KG1 (cell line): ENCODE measurements at regions not wholly inside any gene's neighbourhood (a gene's known extent, or its start where the extent isn't known, plus 50 kb on each side); places are given as distances from the start of the nearest gene placed in this dataset.

Experiments used
- DNase-seq: peaks from one replicate; lab custom pipeline; 2025; lab: John Stamatoyannopoulos, UW

DNA sequence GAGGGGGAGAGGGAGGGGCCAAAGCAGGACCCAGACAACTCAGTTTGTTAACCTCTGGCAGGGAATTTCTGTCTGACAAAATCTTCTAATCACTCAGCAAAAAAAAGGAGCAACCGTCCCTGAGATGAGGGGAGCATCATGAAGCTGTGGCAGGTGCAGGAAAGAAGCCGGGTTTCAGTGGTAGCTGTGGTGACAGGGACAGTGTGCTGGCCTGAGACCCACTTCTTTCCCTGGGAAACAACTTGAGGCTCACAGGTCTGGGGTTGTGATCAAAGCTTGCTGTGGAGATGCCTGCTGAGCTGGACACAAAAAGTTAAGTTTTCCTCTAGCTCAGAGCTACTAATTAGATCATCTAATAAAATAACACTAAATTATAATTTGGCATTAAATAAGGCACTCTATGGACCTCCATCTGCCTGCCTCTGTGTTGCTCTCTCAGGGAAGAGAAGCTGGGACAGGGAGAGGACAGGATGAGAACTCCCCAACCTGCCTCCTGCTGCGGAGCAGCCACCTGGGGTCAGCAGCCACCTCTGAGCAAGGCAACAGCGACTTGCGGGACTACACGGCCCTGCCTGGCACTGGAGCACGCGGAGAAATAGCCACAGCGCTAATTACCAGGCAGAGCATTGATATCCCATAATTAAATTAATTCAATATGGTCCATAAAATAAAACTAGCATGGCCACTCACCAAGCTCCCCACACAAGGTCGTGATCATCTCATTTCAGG lies 104.6 kb upstream of the TEX51 start:
- no peak for DNase-seq

DNA sequence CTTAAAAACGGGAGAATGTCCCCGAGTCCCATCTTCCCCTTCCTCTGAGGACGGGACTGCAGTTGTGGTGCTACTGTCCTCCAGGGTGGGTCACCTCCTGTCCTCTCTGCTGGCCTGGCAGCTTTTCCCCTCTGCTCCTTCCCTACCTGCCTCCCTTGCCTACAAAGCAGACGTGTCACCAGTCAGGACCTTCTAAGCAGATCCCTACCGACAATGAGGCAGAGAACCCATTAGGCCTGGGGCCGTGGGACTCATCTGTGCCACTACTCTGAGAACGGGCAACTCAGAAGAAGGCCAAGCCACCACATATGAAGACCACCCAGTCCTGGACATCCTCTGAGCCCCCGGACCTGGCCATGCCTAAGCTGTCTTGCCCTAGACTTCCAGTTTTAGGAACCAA lies 103.0 kb upstream of the TEX51 start:
- no peak for DNase-seq

DNA sequence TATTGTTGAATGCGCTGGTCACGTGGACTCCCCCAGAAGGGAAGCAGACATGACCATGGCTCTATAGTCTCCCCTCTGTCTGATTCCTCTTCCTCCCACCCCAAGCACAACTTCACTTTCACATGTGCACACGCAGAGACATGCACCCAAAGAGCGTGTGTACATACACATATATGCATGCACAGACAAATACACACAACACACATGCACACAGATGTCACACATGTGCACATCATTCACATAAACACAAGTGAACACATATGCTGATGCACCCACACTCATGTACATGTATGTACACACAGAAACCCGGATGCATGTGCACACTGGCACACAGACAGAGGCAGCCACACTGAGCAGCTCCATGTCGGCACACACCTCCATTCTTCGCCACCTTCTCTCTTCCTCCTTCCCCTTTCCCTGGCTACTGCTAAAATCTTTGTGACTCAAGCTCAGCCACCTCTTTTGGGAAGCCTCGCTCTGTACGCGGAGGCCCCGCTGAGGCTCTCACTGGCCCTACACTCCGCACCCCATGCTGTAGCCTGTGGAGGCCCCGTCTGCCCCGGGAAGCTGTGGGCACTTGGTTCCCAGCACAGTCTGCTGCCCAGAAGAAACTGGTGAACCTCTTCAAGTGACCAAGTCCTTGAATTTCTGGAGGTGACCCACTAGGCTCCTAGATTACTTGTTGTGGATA lies 101.6 kb upstream of the TEX51 start:
- no peak for DNase-seq

DNA sequence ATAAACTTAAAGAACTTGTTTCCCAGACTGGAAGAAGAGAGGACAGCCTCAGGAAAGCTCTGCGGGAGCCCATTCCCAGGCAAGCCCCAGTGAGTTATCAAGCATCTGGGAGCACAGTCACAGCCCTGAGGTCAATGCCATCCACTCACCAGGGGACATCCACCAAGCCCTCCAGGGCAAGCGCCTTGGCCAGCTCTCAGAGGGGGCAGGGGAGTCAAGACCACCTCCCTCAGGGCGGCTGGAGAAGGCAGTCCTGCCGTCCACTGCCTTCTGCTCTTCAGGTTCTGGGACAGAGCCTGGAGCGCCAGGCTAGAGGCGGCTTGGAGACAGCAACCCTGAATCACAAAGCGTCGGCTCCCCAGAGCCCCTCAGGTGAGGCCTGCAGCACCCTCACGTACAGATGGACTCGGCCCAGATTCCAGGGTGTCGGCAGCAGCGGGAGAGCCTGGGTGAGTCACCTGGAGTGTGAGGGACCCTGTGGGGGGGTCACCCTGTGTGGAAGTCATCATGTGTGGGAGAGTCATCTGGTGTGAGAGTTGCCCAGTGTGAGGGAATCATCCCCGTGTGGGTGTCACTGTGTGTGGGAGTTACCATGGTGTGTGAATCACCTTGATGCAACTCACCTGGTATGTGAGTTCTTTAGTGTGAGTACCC lies 100.9 kb upstream of the TEX51 start:
- no peak for DNase-seq

DNA sequence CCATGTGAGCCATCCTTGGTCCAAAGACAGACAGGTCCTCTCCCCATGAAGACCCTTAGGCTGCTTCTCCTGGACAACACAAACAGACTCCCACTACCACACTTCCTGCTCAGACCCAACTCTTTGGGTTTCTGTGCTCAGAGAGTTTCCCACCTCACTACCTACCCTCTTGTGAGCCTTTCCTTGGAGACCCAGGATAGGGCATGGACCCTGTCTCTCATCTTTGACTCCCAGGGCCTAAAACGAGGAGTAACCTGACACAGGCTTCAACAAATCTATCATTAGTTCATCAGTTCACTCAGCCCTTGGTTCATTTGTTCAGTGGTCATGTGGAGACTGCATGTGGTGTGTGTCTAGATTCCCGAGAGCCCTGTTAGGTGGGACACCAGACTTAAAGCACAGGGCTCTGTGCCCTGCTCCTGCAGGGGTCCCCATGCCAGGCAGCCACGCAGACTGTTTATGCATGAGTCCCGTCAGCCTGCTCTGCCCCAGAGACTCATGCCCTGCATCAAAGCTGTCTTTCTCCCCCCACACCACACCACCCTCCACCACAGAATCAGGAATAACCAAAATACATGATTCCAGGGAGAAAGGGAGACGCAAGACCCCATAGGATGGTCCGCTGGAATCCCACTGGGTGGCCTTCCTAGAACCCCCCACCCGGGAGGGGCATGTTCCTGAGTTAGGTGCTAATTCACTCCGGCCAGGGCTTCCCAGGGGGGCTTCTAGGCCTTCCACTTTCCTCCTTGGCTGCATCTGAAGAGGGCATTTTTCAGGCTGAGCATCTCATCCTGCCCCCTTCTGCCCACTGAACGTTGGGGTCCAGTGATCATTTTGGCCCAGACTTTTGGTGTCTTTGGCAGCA lies 100.2 kb upstream of the TEX51 start:
- no peak for DNase-seq

DNA sequence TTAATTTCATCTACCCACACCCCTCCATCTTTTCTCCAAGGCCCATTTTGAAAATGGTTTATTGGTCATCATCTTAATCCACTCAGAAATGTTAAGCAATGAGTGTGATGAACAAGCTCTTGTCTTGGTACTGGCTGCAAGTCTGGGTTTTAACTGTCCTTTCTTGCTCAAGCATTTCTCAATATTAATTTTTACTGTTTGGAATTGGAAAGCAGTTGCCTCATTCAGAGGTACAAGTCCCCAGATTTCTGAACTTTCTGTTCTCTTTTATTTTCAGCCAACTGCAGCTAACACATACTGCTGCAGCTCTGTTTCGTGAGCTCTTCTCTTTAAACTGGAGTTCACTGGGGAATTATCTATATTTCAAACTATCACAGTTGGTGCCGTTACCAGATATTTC lies 99.4 kb upstream of the TEX51 start:
- no peak for DNase-seq

DNA sequence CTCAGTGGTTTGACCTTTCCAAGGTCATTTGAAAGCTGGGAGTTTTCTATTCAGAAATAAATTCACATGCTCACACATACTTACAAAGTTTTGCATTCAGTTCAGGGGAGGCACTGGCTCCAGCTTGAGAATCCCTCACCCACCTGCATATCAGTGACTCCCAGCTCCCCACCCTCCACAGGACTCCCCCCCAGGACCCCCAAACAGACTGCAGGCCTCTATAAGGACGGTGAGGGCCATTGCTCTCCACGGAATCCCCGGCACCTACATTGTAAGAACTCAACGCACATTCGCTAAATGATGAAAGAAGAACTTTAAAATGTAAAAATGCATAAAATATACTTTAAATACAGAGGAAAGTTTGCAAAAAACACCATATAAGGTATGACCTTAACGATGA lies 97.2 kb upstream of the TEX51 start:
- DNase-seq = no peak

DNA sequence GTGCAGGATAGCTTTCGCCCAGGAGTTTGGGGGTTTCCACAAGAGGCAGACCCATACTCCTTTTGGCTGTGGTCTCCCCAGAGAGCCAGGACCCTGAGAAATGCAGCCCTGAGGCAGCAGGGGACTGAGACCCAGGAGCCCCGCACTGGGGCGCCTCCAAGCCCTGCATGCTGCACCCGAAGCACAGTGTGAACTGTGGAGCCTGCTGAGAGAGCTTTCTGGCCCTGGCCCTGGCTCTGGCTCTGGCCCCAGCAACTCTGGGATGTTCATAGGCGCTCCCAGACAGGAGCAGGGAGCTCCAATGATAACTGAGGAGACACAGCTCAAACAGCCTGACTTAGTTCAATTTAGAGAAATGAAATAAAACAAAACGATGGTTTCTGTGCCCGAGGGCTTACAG lies 96.4 kb upstream of the TEX51 start:
- no peak for DNase-seq

DNA sequence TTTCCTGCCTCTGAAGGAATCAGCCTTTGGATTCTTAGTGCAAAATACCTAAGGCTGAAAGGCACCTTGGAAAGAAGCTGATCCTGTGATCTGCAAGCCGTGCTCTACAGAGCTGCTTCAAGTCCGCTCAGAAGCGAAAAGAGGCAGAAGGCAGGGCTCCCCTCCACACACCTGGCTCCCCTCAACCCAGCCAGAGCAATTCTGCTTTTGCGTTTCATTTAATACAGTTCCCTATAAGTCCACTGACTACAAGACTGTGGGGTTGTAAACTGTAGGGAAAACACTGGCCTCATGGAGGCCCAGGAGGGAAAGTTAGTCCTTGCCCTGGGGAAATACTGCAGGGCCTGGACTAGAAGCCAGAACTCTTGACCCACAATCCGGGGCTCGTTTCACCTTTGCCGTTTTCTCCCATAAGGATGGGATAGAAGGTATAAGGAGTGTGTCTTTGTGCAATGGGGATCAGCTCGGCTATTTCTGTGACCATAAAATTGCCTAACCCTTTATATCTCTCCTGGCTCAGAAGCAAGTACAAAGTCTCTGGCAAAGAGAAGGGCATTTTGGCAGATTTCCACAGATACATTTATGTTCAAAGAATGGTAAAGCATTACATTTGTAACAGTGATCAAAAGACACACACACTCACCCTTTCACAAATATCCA lies 95.8 kb upstream of the TEX51 start:
- DNase-seq = no peak

DNA sequence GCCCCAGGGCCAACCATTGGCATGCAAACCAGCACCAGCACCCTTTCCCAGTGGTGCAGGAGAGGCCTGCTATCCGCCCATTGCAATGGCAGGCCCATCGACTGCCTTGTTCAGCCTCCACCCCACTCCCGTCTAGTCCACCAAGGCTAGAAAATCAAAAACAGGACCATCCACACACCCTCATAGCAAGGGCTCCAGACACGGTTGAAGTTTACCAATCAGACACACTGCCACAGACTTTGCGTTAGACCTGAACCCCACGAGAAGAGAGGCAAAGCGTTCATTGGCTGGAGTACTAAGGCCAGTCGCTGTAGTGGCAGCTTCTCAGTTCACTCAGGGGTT lies 95.3 kb upstream of the TEX51 start:
- DNase-seq = no peak

DNA sequence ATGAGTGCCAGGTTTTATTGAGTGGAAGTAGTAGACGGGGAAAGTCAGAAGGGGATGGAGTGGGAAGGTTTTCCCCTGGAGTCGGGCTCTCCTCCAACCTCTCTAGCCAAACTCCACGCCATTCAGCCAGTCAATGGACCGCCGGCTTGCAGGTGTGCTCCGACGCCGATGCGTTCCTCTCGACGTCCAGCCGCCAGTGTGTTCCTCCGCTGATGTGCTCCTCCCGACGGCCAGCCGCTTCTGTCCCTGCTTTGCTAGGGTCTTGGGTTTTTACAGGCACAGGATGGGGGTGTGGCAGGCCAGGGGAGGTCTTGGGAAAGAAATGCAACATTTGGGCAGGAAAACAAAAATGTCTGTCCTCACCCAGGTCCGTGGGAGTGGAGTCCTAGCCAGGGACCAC lies 94.3 kb upstream of the TEX51 start:
- DNase-seq = no peak

DNA sequence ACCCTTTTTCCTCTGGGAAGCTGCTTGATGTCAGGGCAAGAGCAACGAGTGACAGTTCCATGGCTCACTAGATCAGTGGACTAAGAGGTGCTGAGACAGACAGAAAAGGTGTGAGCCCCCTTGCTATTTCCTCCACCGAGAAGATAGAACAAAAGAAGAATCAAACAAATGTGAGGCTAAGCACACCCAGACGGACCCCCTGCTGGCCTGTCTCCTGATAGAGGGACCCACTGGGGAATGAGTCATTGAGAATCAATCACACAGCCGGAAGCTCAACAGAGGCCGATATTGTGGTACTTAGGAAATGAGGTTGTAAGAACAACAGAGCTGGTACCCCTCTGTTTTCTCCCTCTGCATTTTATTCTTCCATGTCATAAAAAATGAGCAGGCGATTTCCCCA lies 89.8 kb upstream of the TEX51 start:
- no peak for DNase-seq

DNA sequence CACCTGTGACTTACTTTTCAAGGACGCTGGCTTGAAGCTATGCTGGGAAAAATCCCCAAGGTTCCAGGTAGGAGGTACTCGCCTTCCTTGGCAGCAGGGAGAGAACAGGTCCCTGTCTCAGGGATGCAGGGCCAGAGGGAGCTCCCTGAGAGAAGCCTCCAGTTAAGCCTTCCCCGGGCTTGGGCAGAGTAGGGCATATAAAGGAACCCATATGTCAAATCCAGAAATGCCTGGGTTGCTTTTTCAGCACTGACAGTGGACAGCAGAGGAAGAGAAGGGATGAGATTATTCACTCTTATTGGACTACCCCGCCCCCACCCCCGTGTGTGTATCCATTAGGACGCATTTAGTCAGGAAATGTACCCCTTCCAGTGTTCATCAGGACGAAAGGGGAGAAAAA lies 89.3 kb upstream of the TEX51 start:
- no peak for DNase-seq

DNA sequence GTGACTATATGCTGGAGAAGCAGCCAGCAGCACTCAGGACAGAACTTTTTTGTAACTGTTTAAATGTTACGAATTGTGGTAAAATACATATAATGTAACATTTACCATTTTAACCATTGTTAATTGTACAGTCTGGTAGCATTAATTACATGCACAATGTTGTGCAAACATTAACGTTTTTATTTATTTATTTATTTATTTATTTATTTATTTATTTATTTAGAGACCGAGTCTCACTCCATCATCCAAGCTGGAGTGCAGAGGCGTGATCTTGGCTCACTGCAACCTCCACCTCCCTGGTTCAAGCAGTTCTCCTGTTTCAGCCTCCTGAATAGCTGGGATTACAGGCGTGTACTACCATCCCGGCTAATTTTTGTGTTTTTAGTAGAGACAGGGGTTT lies 88.7 kb upstream of the TEX51 start:
- no peak for DNase-seq

DNA sequence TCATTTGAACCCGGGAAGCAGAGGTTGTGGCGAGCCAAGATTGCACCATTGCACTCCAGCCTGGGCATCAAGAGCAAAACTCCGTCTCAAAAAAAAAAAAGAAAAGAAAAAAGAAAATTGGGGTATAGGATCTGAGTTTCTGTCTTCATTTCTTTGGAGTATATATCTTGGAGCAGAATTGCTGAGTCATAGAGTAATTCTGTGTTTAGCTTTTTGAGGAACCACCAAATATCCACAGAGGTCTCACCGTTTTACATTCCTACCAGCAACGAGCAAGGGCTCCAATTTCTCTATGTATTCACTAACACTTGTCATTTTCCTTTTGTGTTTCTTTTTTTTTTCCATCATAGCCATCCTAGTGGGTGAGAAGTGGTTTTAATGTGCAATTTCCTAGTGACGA lies 87.6 kb upstream of the TEX51 start:
- no peak for DNase-seq

DNA sequence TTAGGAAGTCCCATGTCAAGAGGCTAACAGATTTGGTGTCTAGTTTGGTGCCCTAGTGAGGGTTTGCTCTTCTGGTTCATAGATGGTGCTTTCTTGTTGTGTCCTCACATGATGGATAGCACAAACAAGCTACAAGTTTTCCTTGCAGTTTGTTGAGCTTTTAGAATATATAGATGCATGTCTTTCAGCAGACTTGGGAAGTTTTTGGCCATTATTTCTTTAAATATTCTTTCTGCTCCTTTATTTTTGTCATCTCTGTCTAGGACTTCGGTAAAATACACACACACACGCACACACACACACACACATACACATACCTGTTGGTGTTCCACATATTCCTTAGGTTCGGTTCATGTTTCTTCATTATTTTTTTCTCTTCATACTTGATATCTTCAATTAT lies 81.5 kb upstream of the TEX51 start:
- no peak for DNase-seq

DNA sequence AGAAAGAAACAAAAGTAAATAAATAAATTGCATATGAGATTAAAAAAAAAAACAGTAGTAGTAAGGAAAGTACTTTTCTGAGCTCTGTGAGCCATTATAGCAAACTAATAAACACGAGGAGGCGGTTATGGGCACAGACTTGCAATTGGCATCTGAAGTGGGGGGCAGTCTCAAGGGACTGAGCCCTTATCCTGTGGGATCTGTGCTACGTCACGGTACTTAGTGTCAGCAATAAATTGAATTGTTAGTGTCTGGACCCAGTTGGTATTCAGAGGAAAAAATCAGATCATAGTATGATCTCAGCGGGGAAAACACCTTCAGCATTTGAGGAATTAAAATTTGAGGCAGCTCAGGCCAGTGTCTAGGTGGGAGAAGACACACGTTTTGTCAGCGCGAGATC lies 76.6 kb upstream of the TEX51 start:
- DNase-seq = no peak

DNA sequence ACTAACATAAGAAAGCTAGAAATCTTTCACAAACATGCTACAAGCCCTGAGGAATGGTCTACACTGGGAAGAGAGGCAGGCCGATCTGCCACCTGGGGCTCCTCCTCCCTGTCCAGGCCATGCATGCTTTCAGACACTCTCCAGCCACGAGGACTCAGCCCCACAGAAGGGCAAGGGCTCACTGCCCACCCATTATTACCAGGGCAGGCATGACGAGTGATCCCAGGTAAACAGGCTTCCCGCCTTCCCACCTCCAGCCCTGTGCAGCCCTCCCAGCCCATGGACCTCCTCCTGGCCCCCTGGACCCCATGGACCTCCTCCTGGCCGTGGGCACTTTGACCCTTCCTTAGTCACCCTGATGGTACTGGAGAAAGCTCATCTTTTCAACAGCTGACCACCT lies 75.8 kb upstream of the TEX51 start:
- DNase-seq = no peak

DNA sequence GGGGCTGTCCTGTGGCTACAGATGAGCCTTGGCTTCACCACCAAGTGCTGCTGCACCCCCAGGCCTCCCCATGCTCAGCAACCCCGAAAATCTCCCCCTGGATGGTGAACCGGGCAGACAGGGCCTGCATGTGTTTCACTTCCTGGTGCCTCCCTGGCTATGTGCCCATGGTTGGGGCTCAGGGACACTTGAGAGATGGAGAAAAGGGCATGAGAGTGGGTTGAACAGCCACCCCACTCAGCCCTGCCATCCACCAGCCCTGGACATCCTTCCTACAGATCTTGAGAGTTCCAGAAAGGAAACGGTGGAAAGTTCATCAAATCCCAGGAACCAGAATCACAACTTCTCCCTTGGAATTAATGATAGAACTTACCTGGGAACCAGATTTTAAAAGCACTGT lies 74.7 kb upstream of the TEX51 start:
- DNase-seq = no peak

DNA sequence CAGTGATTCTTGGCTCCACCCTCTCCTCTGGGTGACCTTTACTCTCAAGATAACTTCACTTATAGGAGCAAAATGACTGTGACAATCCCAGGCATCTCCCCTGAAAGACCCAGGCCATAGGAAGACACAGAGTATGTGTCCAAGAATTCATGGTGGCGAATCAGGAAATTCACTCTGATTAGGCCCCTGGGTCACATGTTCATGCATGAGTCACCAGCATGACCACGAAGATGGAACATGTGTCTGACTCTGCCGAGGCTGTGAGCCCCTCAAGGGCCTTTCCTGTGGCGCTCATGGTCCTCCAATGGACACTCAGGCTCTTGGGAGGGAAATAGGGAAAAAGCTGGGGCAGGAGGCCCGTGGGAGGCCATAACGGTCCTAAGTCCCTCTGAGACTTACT lies 74.0 kb upstream of the TEX51 start:
- DNase-seq = no peak

DNA sequence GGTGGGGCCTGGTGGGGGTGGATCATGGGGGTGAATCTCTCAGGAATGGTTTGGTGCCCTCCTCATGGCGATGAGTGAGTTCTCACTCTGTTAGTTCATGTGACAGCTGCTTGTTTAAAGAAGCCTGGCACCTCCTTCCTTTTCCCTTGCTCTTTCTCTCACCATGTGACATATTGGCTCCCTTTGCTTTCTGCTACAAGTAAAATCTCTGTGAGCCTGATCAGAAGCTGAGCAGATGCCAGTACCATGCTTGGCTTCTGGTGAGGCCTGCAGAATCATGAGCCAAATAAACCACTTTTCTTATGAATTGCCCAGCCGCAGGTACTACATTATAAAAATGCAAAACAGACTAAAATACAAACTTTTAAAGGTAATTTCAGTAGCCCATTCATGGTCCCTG lies 73.4 kb upstream of the TEX51 start:
- DNase-seq = no peak

DNA sequence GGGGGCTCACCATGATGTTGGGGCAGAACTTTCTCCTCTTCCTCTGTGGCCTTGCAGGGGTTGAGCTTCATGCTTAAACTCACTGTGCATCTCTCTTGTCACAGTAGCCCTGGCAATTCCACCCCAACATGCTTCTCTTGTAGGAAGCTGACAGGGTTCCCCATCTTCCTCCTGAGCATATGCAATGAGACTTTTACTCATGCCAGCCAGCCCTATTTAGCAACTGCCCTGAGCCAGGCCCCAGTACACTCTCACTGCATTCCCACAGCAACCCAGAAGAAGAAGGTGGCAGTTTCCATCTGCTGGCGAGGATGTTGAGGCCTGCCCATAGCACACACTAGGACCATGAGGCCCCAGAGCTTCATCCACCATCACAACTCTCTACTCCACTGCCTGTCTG lies 72.2 kb upstream of the TEX51 start:
- DNase-seq = no peak
